ENCODE measurements at regions not wholly inside any gene's neighbourhood (a gene's known extent, or its start where the extent isn't known, plus 50 kb on each side); places are given as distances from the start of the nearest gene placed in this dataset.

GRCh38 chr14:39967885-39968284 lies 535.7 kb upstream of the FBXO33 start:
- no peak overlapping the region for H2BK120ac ChIP-seq (ENCODE audit: low read depth, low read length, poor library complexity, severe bottlenecking)
- no peak overlapping the region for H4K8ac ChIP-seq (replicated peaks; ENCODE audit: insufficient read length, low read depth, low read length)
- TF ChIP-seq CTCF (conservative IDR thresholded peaks at IDR 0.05) = no peak
- no peaks in the 10 kb centered on the region for H3K27me3 ChIP-seq (ENCODE audit: insufficient read depth, low read length)
- Mint-ChIP-seq H3K4me3 (no peak overlapping the region), H3K36me3 (ENCODE audit: insufficient read depth in 1 of 3, low read depth in 3 of 3) (no peaks in the 10 kb centered on the region), H3K4me1 (peaks cover 9 to 10% of the 10 kb centered on the region in 2 experiments), H3K9me3 (peaks cover 0 to 5% of the 10 kb centered on the region in 2 experiments; a peak in 1 of 5 replicates), H3K27ac (no peak overlapping the region), H3K27me3 (ENCODE audit: low read depth) (no peaks in the 10 kb centered on the region)
- no CpG with 5 or more reads among the region's 1 CpG for WGBS (ENCODE audit: extremely low coverage, insufficient read length, low lambda C conversion rate)
- H3K23me2 ChIP-seq (ENCODE audit: insufficient read length, low read depth, low read length, poor library complexity, severe bottlenecking) = no peaks in the 10 kb centered on the region
- H3K79me1 ChIP-seq (ENCODE audit: insufficient read depth, low read depth, low read length, poor library complexity, severe bottlenecking) = no peaks in the 10 kb centered on the region
- H3K9me3 ChIP-seq (ENCODE audit: control insufficient read depth, low read depth, low read length) = no peaks in the 10 kb centered on the region
- H3K4ac ChIP-seq (ENCODE audit: low read depth, low read length) = no peak overlapping the region
- no peak overlapping the region for H3K56ac ChIP-seq (ENCODE audit: insufficient read length, low read depth, low read length)
- H4K91ac ChIP-seq (ENCODE audit: insufficient read length, low read depth, low read length) = no peak overlapping the region
- H3K27ac ChIP-seq (ENCODE audit: insufficient read length, low read depth, low read length) = no peak overlapping the region
- H3K14ac ChIP-seq (ENCODE audit: insufficient read depth, low read length) = no peak overlapping the region
- no peak overlapping the region for H3K9ac ChIP-seq (ENCODE audit: extremely low read depth, insufficient read length, low read length)
- no peak overlapping the region for H2AK5ac ChIP-seq (ENCODE audit: insufficient read length, low read length)
- no peaks in the 10 kb centered on the region for H3K79me2 ChIP-seq (ENCODE audit: insufficient read depth, low read length)
- no peak for DNase-seq
- no peak overlapping the region for H3K4me2 ChIP-seq (ENCODE audit: insufficient read depth, insufficient read length, low read length)
- no peak overlapping the region for H3K23ac ChIP-seq (ENCODE audit: insufficient read length, low read depth, low read length)
- no peak overlapping the region for H2AFZ ChIP-seq (ENCODE audit: low read length)
- H2BK5ac ChIP-seq (ENCODE audit: insufficient read length, low read length) = no peak overlapping the region
- no peak overlapping the region for H3T11ph ChIP-seq (ENCODE audit: low read length)
- no peaks in the 10 kb centered on the region for H4K20me1 ChIP-seq (ENCODE audit: control insufficient read depth, insufficient read depth, insufficient read length)
- H2BK20ac ChIP-seq (ENCODE audit: low read depth, low read length, poor library complexity, severe bottlenecking) = no peak overlapping the region
- no peak overlapping the region for H3K18ac ChIP-seq (ENCODE audit: insufficient read length, low read depth, low read length)
- H4K5ac ChIP-seq (ENCODE audit: insufficient read length, low read depth, low read length) = no peak overlapping the region
- no peak overlapping the region for H2BK15ac ChIP-seq (ENCODE audit: low read depth, low read length)
- no peak overlapping the region for H2BK12ac ChIP-seq (ENCODE audit: insufficient read length, low read depth, low read length)
- peaks cover 4% of the 10 kb centered on the region; the same call in 1 of the 2 replicates for H3K4me1 ChIP-seq (ENCODE audit: insufficient read depth, low read length)
